HEK293 (cell line): ENCODE measurements at regions not wholly inside any gene's neighbourhood (a gene's known extent, or its start where the extent isn't known, plus 50 kb on each side); places are given as distances from the start of the nearest gene placed in this dataset.
A peak's percentile ranks its signal among the peaks of the same experiment; 100 is the strongest.

Experiments used
- CTCF ChIA-PET: fragments of 350-600 bp; formaldehyde crosslinking; extraction: SDS; loops from one replicate; lab custom pipeline; 2021; ENCODE audit warnings: antibody characterized with exemption; lab: Yijun Ruan, JAX
- POLR2A ChIA-PET: fragments of 300-600 bp; formaldehyde crosslinking; extraction: SDS; loops from one replicate; lab custom pipeline; 2020; ENCODE audit warnings: antibody characterized with exemption, inconsistent platforms; lab: Yijun Ruan, JAX
- H3K27ac ChIP-seq: fragments of 200-500 bp; sonication (Bioruptor generic); 2 replicates; pipeline ENCODE4 v1.5.1; 2014; ENCODE audit warnings: low read depth, low read length, control low read depth, inconsistent platforms; ENCODE audit errors: extremely low read depth
- H3K36me3 ChIP-seq, 2 experiments: fragments of 200-500 bp in 1 of 2; sonication (Bioruptor generic) in 1 of 2; 1 replicate in 1 of 2; 2 replicates in 1 of 2; pipeline ENCODE4 v1.5.1; 2014 to 2017; ENCODE audit warnings: inconsistent platforms in 2 of 2, low read length in 2 of 2; ENCODE audit not compliant: control insufficient read depth in 2 of 2, insufficient read depth in 1 of 2
- H3K4me1 ChIP-seq: fragments of 200-500 bp; sonication (Bioruptor generic); 2 replicates; pipeline ENCODE4 v1.5.1; 2014; ENCODE audit warnings: mild to moderate bottlenecking, low read length, inconsistent platforms; ENCODE audit not compliant: control insufficient read depth, insufficient read depth
- H3K4me3 ChIP-seq: 2 replicates; pipeline ENCODE4 v1.5.1; 2011; ENCODE audit warnings: low read depth, mild to moderate bottlenecking, control low read depth, low read length, moderate library complexity
- H3K9me3 ChIP-seq: fragments of 200-500 bp; sonication (Bioruptor generic); 2 replicates; pipeline ENCODE4 v1.5.1; 2014; ENCODE audit warnings: low read depth, low read length, inconsistent platforms; ENCODE audit not compliant: control insufficient read depth, insufficient read depth
- BCL11B ChIP-seq: fragments of 450-650 bp; formaldehyde crosslinking; IDR thresholded peaks from 2 replicates; pipeline ENCODE4 v1.5.1; 2016; ENCODE audit warnings: low read depth, missing biosample characterization, missing genetic modification characterization
- CTCF ChIP-seq: fragments of 450-650 bp; formaldehyde crosslinking; IDR thresholded peaks from 2 replicates; pipeline ENCODE4 v1.5.1; 2016; ENCODE audit warnings: missing biosample characterization, missing genetic modification characterization
- KLF1 ChIP-seq: fragments of 450-650 bp; formaldehyde crosslinking; IDR thresholded peaks from 2 replicates; pipeline ENCODE4 v1.5.1; 2016; ENCODE audit warnings: missing biosample characterization, missing genetic modification characterization
- PRDM1 ChIP-seq: fragments of 450-650 bp; formaldehyde crosslinking; IDR thresholded peaks from 2 replicates; pipeline ENCODE4; 2016; ENCODE audit warnings: missing biosample characterization, missing genetic modification characterization
- PRDM2 ChIP-seq: fragments of 450-650 bp; formaldehyde crosslinking; IDR thresholded peaks from 2 replicates; pipeline ENCODE4 v1.5.1; 2016; ENCODE audit warnings: missing biosample characterization, missing genetic modification characterization, borderline replicate concordance
- ZNF121 ChIP-seq: fragments of 450-650 bp; formaldehyde crosslinking; IDR thresholded peaks from 2 replicates; pipeline ENCODE4 v1.5.1; 2016; ENCODE audit warnings: missing biosample characterization, missing genetic modification characterization
- ZNF18 ChIP-seq: fragments of 450-650 bp; formaldehyde crosslinking; IDR thresholded peaks from 2 replicates; pipeline ENCODE4 v1.5.1; 2016; ENCODE audit warnings: missing biosample characterization, missing genetic modification characterization
- ZNF2 ChIP-seq: fragments of 450-650 bp; formaldehyde crosslinking; IDR thresholded peaks from 2 replicates; pipeline ENCODE4 v1.5.1; 2016; ENCODE audit warnings: missing biosample characterization, missing genetic modification characterization
- ZNF239 ChIP-seq: fragments of 450-650 bp; formaldehyde crosslinking; IDR thresholded peaks from 2 replicates; pipeline ENCODE4 v1.5.1; 2016; ENCODE audit warnings: missing biosample characterization, missing genetic modification characterization
- ZNF24 ChIP-seq: fragments of 450-650 bp; formaldehyde crosslinking; IDR thresholded peaks from 2 replicates; pipeline ENCODE4 v1.5.1; 2016; ENCODE audit warnings: missing biosample characterization, missing genetic modification characterization
- ZNF514 ChIP-seq: fragments of 450-650 bp; formaldehyde crosslinking; IDR thresholded peaks from 2 replicates; pipeline ENCODE4 v1.5.1; 2016; ENCODE audit warnings: missing biosample characterization, missing genetic modification characterization
- ZNF529 ChIP-seq: fragments of 450-650 bp; formaldehyde crosslinking; IDR thresholded peaks from 2 replicates; pipeline ENCODE4 v1.5.1; 2017; ENCODE audit warnings: missing genetic modification characterization, missing biosample characterization; ENCODE audit not compliant: insufficient replicate concordance
- ZNF544 ChIP-seq: fragments of 450-650 bp; formaldehyde crosslinking; IDR thresholded peaks from 2 replicates; pipeline ENCODE4 v1.5.0; 2017; ENCODE audit warnings: missing biosample characterization, missing genetic modification characterization
- ZNF624 ChIP-seq: fragments of 450-650 bp; formaldehyde crosslinking; IDR thresholded peaks from 2 replicates; pipeline ENCODE4 v1.5.1; 2017; ENCODE audit warnings: missing biosample characterization, missing genetic modification characterization
- ZNF654 ChIP-seq: fragments of 450-650 bp; formaldehyde crosslinking; IDR thresholded peaks from 2 replicates; pipeline ENCODE4 v1.5.1; 2016; ENCODE audit warnings: low read depth, missing biosample characterization, missing genetic modification characterization
- ZNF776 ChIP-seq: fragments of 450-650 bp; formaldehyde crosslinking; IDR thresholded peaks from 2 replicates; pipeline ENCODE4 v1.5.0; 2017; ENCODE audit warnings: missing biosample characterization, missing genetic modification characterization, borderline replicate concordance

- TF ChIP-seq BCL11B (tag by site-specific recombination): no peak
- no peak for TF ChIP-seq ZNF514
- no peak for TF ChIP-seq ZNF624 (tag by site-specific recombination)
- TF ChIP-seq ZNF18 (tag by site-specific recombination): no peak
- TF ChIP-seq KLF1 (tag by site-specific recombination): no peak
- no peak for TF ChIP-seq ZNF239 (tag by site-specific recombination)
- no peak for TF ChIP-seq ZNF2 (tag by site-specific recombination)
- TF ChIP-seq ZNF24 (tag by site-specific recombination): no peak
- no peak for TF ChIP-seq ZNF121
- TF ChIP-seq PRDM1 (tag by site-specific recombination): no peak
- no peak for TF ChIP-seq ZNF544 (tag by site-specific recombination)
- CTCF ChIA-PET: interaction anchor here (0.6 kb wide), 1 partner anchor 646 kb away, joined by 3 read pairs; no protein-coding TSS in a partner anchor
- H3K36me3 ChIP-seq: no peaks in the 10 kb centered on the region
- H3K4me1 ChIP-seq: no peaks in the 10 kb centered on the region
- no peaks in the 10 kb centered on the region for H3K9me3 ChIP-seq
- H3K27ac ChIP-seq: no peak overlapping the region
- no peak overlapping the region for H3K4me3 ChIP-seq
- POLR2A ChIA-PET: no interaction called here
These were observed 326.3 kb downstream of the FAT3 start for GRCh38 chr11:92550871-92551270.

GRCh38 chr11:92552942-92553341, 328.3 kb downstream of the FAT3 start:
- TF ChIP-seq ZNF776 (no peak), ZNF529 (tag by site-specific recombination) (no peak), PRDM2 (tag by site-specific recombination) (no peak), ZNF654 (tag by site-specific recombination) (peak; percentile 29; the same call in 1 of the 2 replicates), CTCF (tag by site-specific recombination) (peak; percentile 18; the same call in 1 of the 2 replicates)
- H3K4me3 ChIP-seq: no peak overlapping the region
- H3K27ac ChIP-seq: no peak overlapping the region
- no peaks in the 10 kb centered on the region for H3K9me3 ChIP-seq
- H3K36me3 ChIP-seq: no peaks in the 10 kb centered on the region
- H3K4me1 ChIP-seq: no peaks in the 10 kb centered on the region
- POLR2A ChIA-PET: no interaction called here
- CTCF ChIA-PET: interaction anchor here (0.6 to 1.4 kb wide), 4 partner anchors 13 to 1061 kb away, joined by 3 to 5 read pairs (median 4); no protein-coding TSS in a partner anchor
